ENCODE measurements at regions not wholly inside any gene's neighbourhood (a gene's known extent, or its start where the extent isn't known, plus 50 kb on each side); places are given as distances from the start of the nearest gene placed in this dataset.
"Not testable (repeated sequence)": the region's sequence is repeated elsewhere in the genome, so short reads cannot be mapped to it uniquely, and the experiment has no call there.

GRCh38 chr1:182253319-182253860 is 138.2 kb downstream of the GLUL start:
- no peak for TF ChIP-seq CTCF (IDR thresholded peaks at IDR 0.05; ENCODE audit: borderline replicate concordance, insufficient read depth, low read depth, low read length)
- H3K4me3 ChIP-seq (ENCODE audit: low read depth, low read length), result no peak overlapping the region

GRCh38 chr1:182251561-182251960 is 140.0 kb downstream of the GLUL start:
- no peak for TF ChIP-seq CTCF (IDR thresholded peaks at IDR 0.05; ENCODE audit: borderline replicate concordance, insufficient read depth, low read depth, low read length)
- no peak overlapping the region for H3K4me3 ChIP-seq (ENCODE audit: low read depth, low read length)

DNA sequence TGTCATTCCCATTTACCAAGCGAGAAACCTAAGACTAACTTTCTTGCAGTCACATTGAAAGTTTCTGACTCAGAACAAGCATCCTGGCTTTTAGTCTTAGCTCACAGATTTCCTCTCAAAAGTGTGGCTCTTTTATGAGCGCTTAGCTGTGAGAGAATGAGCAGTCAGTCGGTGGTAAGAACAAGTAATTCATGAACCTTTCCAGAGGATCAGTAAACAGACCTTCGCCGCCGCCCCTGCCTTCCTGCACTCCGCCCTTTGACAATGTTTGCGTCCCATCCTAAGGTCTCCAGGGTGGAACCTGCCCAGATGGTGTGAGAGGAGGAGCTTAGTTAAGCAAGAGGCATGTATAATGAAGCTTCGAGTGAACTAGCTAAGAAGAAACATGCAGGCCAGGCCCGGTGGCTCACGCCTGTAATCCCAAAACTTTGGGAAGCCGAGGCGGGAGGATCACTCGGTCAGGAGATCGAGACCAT is 142.4 kb downstream of the GLUL start:
- TF ChIP-seq CTCF (IDR thresholded peaks at IDR 0.05; ENCODE audit: borderline replicate concordance, insufficient read depth, low read depth, low read length), result no peak
- H3K4me3 ChIP-seq (ENCODE audit: low read depth, low read length), result no peak overlapping the region

DNA sequence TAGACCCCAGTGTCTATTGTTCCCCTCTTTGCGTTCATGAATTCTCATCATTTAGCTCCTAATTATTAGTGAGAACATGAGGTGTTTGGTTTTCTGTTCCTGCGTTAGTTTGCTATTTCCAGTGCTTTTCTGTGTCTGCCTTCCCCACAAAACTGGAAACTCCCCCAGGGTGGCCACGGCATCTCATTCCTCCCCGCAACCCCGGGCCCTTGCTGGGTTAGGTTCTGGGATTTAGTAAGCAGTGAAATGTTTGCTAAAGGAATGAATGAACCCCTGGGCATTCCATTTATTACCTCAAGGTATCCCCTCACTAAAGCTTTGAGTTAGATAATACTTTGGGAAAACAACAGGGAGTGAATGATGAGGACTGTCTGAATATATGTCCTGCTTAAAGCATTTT is 142.9 kb downstream of the GLUL start:
- TF ChIP-seq CTCF (IDR thresholded peaks at IDR 0.05; ENCODE audit: borderline replicate concordance, insufficient read depth, low read depth, low read length), result no peak

DNA sequence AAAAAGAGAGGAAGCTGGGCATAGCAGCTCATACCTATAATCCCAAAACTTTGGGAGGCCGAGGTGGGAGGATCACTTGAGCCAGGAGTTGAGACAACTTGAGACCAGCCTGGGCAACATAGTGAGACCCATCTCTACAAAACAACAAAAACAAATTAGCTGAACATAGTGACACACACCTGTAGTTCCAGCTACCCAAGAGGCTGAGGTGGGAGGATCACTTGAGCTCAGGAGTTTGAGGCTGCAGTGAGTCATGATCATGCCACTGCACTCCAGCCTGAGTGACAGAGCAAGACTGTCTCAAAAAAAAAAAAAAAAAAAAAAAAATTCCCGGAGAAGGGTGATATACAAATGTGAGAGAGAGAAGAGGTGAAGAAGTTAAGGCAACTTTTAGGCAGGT is 143.8 kb downstream of the GLUL start:
- not testable (repeated sequence) for H3K4me3 ChIP-seq (ENCODE audit: low read depth, low read length)

More for the DNA sequence above, 142.9 kb downstream of the GLUL start:
- H3K4me3 ChIP-seq (ENCODE audit: low read depth, low read length), result no peak overlapping the region

DNA sequence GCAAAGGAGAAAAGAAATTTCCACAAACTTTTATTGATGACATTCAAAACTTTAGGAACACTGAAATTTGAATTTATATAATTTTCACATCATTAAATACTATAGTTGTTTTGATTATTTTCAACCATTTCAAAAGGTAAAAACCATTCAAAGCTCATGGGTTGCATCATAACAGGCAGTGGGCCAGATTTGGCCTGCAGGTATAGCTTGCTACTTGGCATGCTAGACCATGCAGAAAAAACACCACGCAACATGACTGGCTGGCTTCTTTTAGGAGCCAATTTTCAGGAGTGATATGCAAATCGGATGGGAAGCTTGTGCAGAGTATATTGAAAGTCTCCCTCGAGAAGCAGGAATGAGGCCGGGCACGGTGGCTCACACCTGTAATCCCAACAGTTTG is 144.8 kb downstream of the GLUL start:
- TF ChIP-seq CTCF (IDR thresholded peaks at IDR 0.05; ENCODE audit: borderline replicate concordance, insufficient read depth, low read depth, low read length), result no peak

DNA sequence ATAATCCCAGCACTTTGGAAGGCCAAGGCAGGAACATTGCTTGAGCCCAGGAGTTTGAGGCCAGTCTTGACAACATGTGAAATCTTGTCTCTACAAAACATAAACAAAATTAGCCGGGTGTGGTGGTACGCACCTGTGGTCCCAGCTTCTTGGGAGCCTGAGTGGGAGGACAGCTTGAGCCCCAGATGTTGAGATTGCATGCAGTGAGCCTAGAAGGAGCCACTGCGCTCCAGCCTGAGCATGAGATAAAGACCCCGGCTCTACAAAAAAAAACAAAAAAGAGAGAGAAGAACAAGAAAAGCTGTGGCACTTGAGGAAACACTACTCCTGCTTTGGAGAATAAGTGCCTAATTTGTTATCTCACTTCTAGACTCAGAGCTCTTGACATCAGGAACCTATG is 146.6 kb downstream of the GLUL start:
- no peak overlapping the region for H3K4me3 ChIP-seq (ENCODE audit: low read depth, low read length)
- no peak for TF ChIP-seq CTCF (IDR thresholded peaks at IDR 0.05; ENCODE audit: borderline replicate concordance, insufficient read depth, low read depth, low read length)

More for the DNA sequence above, 144.8 kb downstream of the GLUL start:
- H3K4me3 ChIP-seq (ENCODE audit: low read depth, low read length), result no peak overlapping the region

DNA sequence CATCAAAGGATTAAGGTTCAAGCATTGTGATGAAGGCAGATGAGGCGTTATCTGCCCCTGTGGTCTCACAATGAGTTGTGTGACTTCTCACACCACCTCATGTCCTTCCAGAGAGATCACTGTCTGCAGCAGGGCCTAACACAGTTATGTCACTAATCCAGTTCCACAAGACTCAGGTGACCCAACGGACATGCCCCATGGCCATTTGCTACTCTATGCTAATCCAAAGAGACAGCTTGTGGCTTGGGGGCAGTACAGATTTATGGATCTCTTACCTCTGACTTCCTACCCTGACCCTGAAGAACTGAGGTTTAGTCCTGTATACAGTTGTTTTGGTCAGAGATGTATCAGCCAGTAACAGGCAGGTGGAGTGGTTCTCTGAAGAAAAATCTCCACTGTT is 147.1 kb downstream of the GLUL start:
- no peak for TF ChIP-seq CTCF (IDR thresholded peaks at IDR 0.05; ENCODE audit: borderline replicate concordance, insufficient read depth, low read depth, low read length)
- no peak overlapping the region for H3K4me3 ChIP-seq (ENCODE audit: low read depth, low read length)

Data from GM12875 (cell line).